GM21515 (cell line): ENCODE measurements at regions not wholly inside any gene's neighbourhood (a gene's known extent, or its start where the extent isn't known, plus 50 kb on each side); places are given as distances from the start of the nearest gene placed in this dataset.

Experiments
- ATAC-seq: cut with Tn5 transposase; IDR thresholded peaks from one replicate; pipeline ENCODE4 v1.9.1; 2021; ENCODE audit not compliant: unreplicated experiment

GRCh38 chr17:70775679-70776078 lies 606.3 kb downstream of the KCNJ2 start:
- no peak for ATAC-seq

- no peak for ATAC-seq
These were observed 607.1 kb downstream of the KCNJ2 start for GRCh38 chr17:70776441-70776840.

- no peak for ATAC-seq
These were observed 610.7 kb downstream of the KCNJ2 start for GRCh38 chr17:70780031-70780430.

- ATAC-seq = no peak
These were observed 616.7 kb downstream of the KCNJ2 start for GRCh38 chr17:70786081-70786480.

- no peak for ATAC-seq
These were observed 618.5 kb downstream of the KCNJ2 start for GRCh38 chr17:70787721-70788300.

- ATAC-seq = no peak
These were observed 622.6 kb downstream of the KCNJ2 start for GRCh38 chr17:70791748-70792443.

GRCh38 chr17:70794738-70795137 lies 625.4 kb downstream of the KCNJ2 start:
- ATAC-seq = no peak

- no peak for ATAC-seq
These were observed 626.3 kb downstream of the KCNJ2 start for GRCh38 chr17:70795620-70796019.

- no peak for ATAC-seq
These were observed 627.4 kb downstream of the KCNJ2 start for GRCh38 chr17:70796757-70797156.

- no peak for ATAC-seq
These were observed 627.8 kb downstream of the KCNJ2 start for GRCh38 chr17:70797166-70797565.

GRCh38 chr17:70804161-70804560 lies 634.8 kb downstream of the KCNJ2 start:
- no peak for ATAC-seq

- ATAC-seq = no peak
These were observed 639.3 kb downstream of the KCNJ2 start for GRCh38 chr17:70808596-70808995.

- no peak for ATAC-seq
These were observed 641.3 kb downstream of the KCNJ2 start for GRCh38 chr17:70810609-70811008.

- ATAC-seq = no peak
These were observed 644.1 kb downstream of the KCNJ2 start for GRCh38 chr17:70813355-70813930.

GRCh38 chr17:70819183-70819582 lies 649.9 kb downstream of the KCNJ2 start:
- no peak for ATAC-seq

- ATAC-seq = no peak
These were observed 650.9 kb downstream of the KCNJ2 start for GRCh38 chr17:70820276-70820675.

GRCh38 chr17:70825321-70826125 lies 656.2 kb downstream of the KCNJ2 start:
- ATAC-seq = no peak

GRCh38 chr17:70829876-70830275 lies 660.5 kb downstream of the KCNJ2 start:
- ATAC-seq = no peak

GRCh38 chr17:70834039-70834438 lies 664.7 kb downstream of the KCNJ2 start:
- no peak for ATAC-seq

GRCh38 chr17:70848785-70849184 lies 679.5 kb downstream of the KCNJ2 start:
- no peak for ATAC-seq

GRCh38 chr17:70855401-70856054 lies 686.2 kb downstream of the KCNJ2 start:
- no peak for ATAC-seq
